Tibial artery (tissue), 4 donors: ENCODE measurements at regions not wholly inside any gene's neighbourhood (a gene's known extent, or its start where the extent isn't known, plus 50 kb on each side); places are given as distances from the start of the nearest gene placed in this dataset.

Experiments
- DNase-seq, 2 donors: peaks; one replicate each; pipeline ENCODE4 v3.0.0-alpha.2; 2019
- H3K27ac ChIP-seq, 2 donors: fragments of 200-600 bp; sonication (generic) in 1 of 2; 1 replicate in 1 of 2; 2 replicates in 1 of 2; pipeline ENCODE4 v1.5.1; 2018 to 2019; ENCODE audit warnings: mild to moderate bottlenecking in 1 of 2
- H3K27me3 ChIP-seq, 2 donors: fragments of 200-600 bp; sonication (generic) in 1 of 2; one replicate each; pipeline versions ENCODE4 v1.5.1 to v1.6.0; 2016 to 2019
- H3K36me3 ChIP-seq, 3 donors: fragments of 200-600 bp; sonication (generic) in 2 of 3; one replicate each; pipeline ENCODE4 v1.5.1; 2016 to 2019; ENCODE audit warnings: mild to moderate bottlenecking in 2 of 3
- H3K4me1 ChIP-seq, 4 donors: fragments of 200-600 bp; sonication (generic) in 2 of 4; 1 replicate in 3 of 4; 2 replicates in 1 of 4; pipeline ENCODE4 v1.5.1; 2016 to 2019
- H3K4me3 ChIP-seq, 2 donors: fragments of 200-600 bp; sonication (generic) in 1 of 2; 1 replicate in 1 of 2; 2 replicates in 1 of 2; pipeline ENCODE4 v1.5.1; 2018 to 2019; ENCODE audit warnings: mild to moderate bottlenecking in 2 of 2
- H3K9me3 ChIP-seq, 3 donors: fragments of 200-600 bp; sonication (generic) in 1 of 3; one replicate each; pipeline ENCODE4 v1.5.1; 2016 to 2019
- CTCF ChIP-seq, 2 experiments: fragments of 200-600 bp in 1 of 2; fragments of 450-650 bp in 1 of 2; IDR thresholded peaks; one replicate each; pipeline ENCODE4 v1.5.1; 2017 to 2019; ENCODE audit warnings: antibody characterized with exemption in 2 of 2, mild to moderate bottlenecking in 1 of 2, moderate library complexity in 1 of 2
- intact Hi-C: fragments of 100-400 bp; cut with DNase I; formaldehyde crosslinking; loops from one replicate; pipeline ENCODE4 v1.15.0; 2023; ENCODE audit warnings: low total_unique reads

- no peak for DNase-seq
- Histone ChIP-seq H3K27me3 (no peaks in the 10 kb centered on the region), H3K27ac (no peak overlapping the region), H3K9me3 (no peaks in the 10 kb centered on the region), H3K4me1 (no peaks in the 10 kb centered on the region), H3K36me3 (no peaks in the 10 kb centered on the region), H3K4me3 (no peak overlapping the region)
- TF ChIP-seq CTCF (IDR thresholded peaks at IDR 0.05) = no peak
- intact Hi-C loops = no loop called here
Observed at GRCh38 chr13:65603160-65603559, 1627.0 kb downstream of the PCDH9 start.

GRCh38 chr13:65601855-65602254 is 1628.3 kb downstream of the PCDH9 start:
- no peak for DNase-seq

GRCh38 chr13:65600702-65601101 is 1629.4 kb downstream of the PCDH9 start:
- TF ChIP-seq CTCF (IDR thresholded peaks at IDR 0.05) = no peak
- Histone ChIP-seq H3K36me3 (no peaks in the 10 kb centered on the region), H3K4me1 (no peaks in the 10 kb centered on the region), H3K9me3 (no peaks in the 10 kb centered on the region), H3K27ac (no peak overlapping the region), H3K27me3 (no peaks in the 10 kb centered on the region), H3K4me3 (no peak overlapping the region)
- DNase-seq = no peak
- intact Hi-C loops = no loop called here

More at GRCh38 chr13:65601855-65602254, 1628.3 kb downstream of the PCDH9 start:
- no peaks in the 10 kb centered on the region for H3K27me3 ChIP-seq
- H3K36me3 ChIP-seq = no peaks in the 10 kb centered on the region
- intact Hi-C loops = no loop called here
- no peak overlapping the region for H3K27ac ChIP-seq
- no peaks in the 10 kb centered on the region for H3K4me1 ChIP-seq
- no peak overlapping the region for H3K4me3 ChIP-seq
- no peaks in the 10 kb centered on the region for H3K9me3 ChIP-seq
- TF ChIP-seq CTCF (IDR thresholded peaks at IDR 0.05) = no peak

- no peak overlapping the region for H3K27ac ChIP-seq
- DNase-seq = no peak
- no peaks in the 10 kb centered on the region for H3K36me3 ChIP-seq
- no peaks in the 10 kb centered on the region for H3K4me1 ChIP-seq
- TF ChIP-seq CTCF (IDR thresholded peaks at IDR 0.05) = no peak
- H3K9me3 ChIP-seq = no peaks in the 10 kb centered on the region
- no peaks in the 10 kb centered on the region for H3K27me3 ChIP-seq
- no peak overlapping the region for H3K4me3 ChIP-seq
- intact Hi-C loops = no loop called here
Observed at GRCh38 chr13:65597839-65598818, 1632.0 kb downstream of the PCDH9 start.

- Histone ChIP-seq H3K27ac (no peak overlapping the region), H3K4me3 (no peak overlapping the region), H3K36me3 (no peaks in the 10 kb centered on the region), H3K9me3 (no peaks in the 10 kb centered on the region), H3K4me1 (no peaks in the 10 kb centered on the region), H3K27me3 (no peaks in the 10 kb centered on the region)
- DNase-seq = no peak
- no peak for TF ChIP-seq CTCF (IDR thresholded peaks at IDR 0.05)
- intact Hi-C loops = no loop called here
Observed at GRCh38 chr13:65595916-65596315, 1634.2 kb downstream of the PCDH9 start.
